ENCODE measurements at regions not wholly inside any gene's neighbourhood (a gene's known extent, or its start where the extent isn't known, plus 50 kb on each side); places are given as distances from the start of the nearest gene placed in this dataset.
A peak's percentile ranks its signal among the peaks of the same experiment; 100 is the strongest.

DNA sequence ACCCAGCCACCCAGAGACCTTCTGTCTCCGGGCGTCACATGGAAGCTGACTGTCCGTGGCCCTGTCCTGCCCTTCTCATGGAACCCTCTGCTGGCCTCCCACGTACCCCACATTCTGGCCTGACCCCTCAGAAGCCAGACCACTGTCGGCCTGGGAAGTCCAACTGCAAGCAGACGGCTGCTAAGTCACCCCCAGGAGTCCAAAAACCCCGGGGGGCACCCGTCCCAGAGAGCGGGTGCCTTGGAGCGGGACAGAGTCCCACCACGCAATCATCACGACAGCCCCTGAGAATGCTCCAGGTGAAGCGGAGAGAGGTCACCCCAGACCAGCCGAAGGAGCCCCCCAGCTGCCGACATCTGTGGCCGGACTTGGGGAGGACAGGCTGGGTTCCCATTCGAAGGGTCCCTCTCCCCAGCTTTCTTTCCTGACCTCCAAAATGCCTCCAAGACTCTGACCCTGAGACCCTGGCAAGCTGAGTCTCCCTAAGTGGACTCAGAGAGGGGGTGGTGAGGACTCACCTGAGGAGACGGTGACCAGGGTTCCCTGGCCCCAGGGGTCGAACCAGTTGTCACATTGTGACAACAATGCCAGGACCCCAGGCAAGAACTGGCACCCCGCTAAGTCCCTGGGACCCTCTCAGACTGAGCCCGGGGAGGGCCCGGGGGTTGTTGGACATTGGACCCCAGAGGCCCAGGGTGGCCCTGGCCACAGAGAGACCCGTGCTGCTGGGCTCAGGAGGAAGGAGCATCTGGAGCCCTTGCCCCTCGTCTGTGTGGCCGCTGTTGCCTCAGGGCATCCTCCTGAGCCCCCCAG, 337.1 kb downstream of the TMEM121 start:
- no peaks in the 10 kb centered on the region for H3K36me3 ChIP-seq
- DNase-seq = peak; percentile 5 to 6
- H3K4me3 ChIP-seq = no peak overlapping the region
- no peaks in the 10 kb centered on the region for H3K4me1 ChIP-seq
- TF ChIP-seq POLR2A (IDR thresholded peaks at IDR 0.05) = no peak
- TF ChIP-seq, protein P1, sequence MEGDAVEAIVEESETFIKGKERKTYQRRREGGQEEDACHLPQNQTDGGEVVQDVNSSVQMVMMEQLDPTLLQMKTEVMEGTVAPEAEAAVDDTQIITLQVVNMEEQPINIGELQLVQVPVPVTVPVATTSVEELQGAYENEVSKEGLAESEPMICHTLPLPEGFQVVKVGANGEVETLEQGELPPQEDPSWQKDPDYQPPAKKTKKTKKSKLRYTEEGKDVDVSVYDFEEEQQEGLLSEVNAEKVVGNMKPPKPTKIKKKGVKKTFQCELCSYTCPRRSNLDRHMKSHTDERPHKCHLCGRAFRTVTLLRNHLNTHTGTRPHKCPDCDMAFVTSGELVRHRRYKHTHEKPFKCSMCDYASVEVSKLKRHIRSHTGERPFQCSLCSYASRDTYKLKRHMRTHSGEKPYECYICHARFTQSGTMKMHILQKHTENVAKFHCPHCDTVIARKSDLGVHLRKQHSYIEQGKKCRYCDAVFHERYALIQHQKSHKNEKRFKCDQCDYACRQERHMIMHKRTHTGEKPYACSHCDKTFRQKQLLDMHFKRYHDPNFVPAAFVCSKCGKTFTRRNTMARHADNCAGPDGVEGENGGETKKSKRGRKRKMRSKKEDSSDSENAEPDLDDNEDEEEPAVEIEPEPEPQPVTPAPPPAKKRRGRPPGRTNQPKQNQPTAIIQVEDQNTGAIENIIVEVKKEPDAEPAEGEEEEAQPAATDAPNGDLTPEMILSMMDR (IDR thresholded peaks at IDR 0.05) = no peak
- no peaks in the 10 kb centered on the region for H3K9me3 ChIP-seq
- no peaks in the 10 kb centered on the region for H3K27me3 ChIP-seq
- no peak overlapping the region for H3K27ac ChIP-seq
- intact Hi-C loops (cut with DNase I; ENCODE audit: low total_unique reads) = no loop called here

DNA sequence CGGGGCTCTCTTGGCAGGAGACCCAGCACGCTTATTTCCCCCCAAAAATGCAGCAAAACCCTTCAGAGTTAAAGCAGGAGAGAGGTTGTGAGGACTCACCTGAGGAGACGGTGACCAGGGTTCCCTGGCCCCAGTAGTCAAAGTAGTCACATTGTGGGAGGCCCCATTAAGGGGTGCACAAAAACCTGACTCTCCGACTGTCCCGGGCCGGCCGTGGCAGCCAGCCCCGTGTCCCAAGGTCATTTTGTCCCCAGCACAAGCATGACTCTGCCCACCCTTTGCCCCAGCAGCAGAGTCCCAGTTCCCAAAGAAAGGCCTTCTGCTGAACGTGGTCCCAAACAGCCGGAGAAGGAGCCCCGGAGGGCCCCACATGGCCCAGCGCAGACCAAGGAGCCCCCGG, 337.7 kb downstream of the TMEM121 start:
- no peaks in the 10 kb centered on the region for H3K9me3 ChIP-seq
- H3K4me1 ChIP-seq = no peaks in the 10 kb centered on the region
- TF ChIP-seq, protein P1 (IDR thresholded peaks at IDR 0.05) = no peak
- no peak for TF ChIP-seq POLR2A (IDR thresholded peaks at IDR 0.05)
- intact Hi-C loops (cut with DNase I; ENCODE audit: low total_unique reads) = no loop called here
- no peaks in the 10 kb centered on the region for H3K36me3 ChIP-seq
- H3K27ac ChIP-seq = no peak overlapping the region
- H3K4me3 ChIP-seq = no peak overlapping the region
- DNase-seq = peak; percentile 2
- H3K27me3 ChIP-seq = no peaks in the 10 kb centered on the region

DNA sequence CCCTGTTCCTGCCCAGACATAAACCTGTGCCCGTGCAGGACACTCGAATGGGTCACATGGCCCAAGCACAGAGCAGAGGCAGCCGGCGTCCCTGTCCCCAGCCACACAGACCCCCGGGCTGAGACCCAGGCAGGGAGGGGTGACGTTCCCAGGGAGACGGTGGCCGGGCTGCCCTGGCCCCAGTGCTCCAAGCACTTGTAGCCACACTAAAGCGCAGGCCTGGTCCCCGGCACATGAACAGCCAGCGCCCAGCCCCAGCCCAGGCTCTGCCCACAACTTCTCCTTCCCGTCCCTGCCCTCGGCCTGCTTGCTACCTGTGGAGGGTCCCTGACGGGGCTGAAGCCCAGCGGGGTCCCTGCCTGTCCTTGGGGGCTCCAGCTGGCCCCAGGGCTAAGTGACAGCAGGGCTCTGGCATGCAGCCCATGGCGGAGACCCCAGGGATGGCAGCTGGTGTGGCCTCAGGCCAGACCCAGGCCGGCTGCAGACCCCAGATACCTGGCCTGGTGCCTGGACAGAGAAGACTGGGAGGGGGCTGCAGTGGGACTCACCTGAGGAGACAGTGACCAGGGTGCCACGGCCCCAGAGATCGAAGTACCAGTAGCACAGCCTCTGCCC, 338.4 kb downstream of the TMEM121 start:
- peak; percentile 7 to 12 for DNase-seq
- H3K9me3 ChIP-seq = no peaks in the 10 kb centered on the region
- H3K4me1 ChIP-seq = no peaks in the 10 kb centered on the region
- no peak overlapping the region for H3K4me3 ChIP-seq
- no peak overlapping the region for H3K27ac ChIP-seq
- no peaks in the 10 kb centered on the region for H3K27me3 ChIP-seq
- H3K36me3 ChIP-seq = no peaks in the 10 kb centered on the region
- intact Hi-C loops (cut with DNase I; ENCODE audit: low total_unique reads) = no loop called here
- TF ChIP-seq, protein P1 (IDR thresholded peaks at IDR 0.05) = no peak
- TF ChIP-seq POLR2A (IDR thresholded peaks at IDR 0.05) = no peak

DNA sequence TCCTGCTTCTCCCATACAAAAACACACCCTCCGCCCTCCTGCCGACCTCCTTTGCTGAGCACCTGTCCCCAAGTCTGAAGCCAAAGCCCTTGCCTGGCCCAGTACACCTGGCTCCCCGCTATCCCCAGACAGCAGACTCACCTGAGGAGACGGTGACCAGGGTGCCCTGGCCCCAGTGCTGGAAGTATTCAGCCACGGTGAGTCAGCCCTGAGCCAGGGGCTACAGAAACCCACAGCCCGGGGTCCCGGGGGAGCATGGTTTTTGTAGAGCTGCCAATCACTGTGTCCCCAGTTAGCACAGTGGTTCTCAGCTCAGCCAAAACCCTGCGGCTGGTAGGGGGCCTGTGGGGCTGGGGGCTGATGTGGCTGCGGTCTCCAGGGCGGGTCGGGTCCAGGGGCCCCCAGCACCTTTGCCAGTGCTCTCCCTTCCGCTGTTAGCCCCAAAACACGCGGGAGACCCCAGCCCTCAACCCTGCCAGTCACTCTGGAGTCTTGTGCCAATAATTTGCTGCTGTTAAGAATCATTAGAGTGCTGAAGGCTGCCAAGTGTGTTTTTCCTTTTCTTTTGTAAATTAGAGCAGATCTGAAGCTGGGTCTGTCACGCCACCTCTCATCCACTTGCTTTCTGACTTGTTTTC, 339.0 kb downstream of the TMEM121 start:
- TF ChIP-seq POLR2A (IDR thresholded peaks at IDR 0.05) = no peak
- H3K4me1 ChIP-seq = no peaks in the 10 kb centered on the region
- no peaks in the 10 kb centered on the region for H3K36me3 ChIP-seq
- no peak overlapping the region for H3K4me3 ChIP-seq
- H3K27ac ChIP-seq = no peak overlapping the region
- peak in 1 of 2 donors; percentile 10 for DNase-seq
- intact Hi-C loops (cut with DNase I; ENCODE audit: low total_unique reads) = no loop called here
- no peaks in the 10 kb centered on the region for H3K27me3 ChIP-seq
- H3K9me3 ChIP-seq = no peaks in the 10 kb centered on the region

DNA sequence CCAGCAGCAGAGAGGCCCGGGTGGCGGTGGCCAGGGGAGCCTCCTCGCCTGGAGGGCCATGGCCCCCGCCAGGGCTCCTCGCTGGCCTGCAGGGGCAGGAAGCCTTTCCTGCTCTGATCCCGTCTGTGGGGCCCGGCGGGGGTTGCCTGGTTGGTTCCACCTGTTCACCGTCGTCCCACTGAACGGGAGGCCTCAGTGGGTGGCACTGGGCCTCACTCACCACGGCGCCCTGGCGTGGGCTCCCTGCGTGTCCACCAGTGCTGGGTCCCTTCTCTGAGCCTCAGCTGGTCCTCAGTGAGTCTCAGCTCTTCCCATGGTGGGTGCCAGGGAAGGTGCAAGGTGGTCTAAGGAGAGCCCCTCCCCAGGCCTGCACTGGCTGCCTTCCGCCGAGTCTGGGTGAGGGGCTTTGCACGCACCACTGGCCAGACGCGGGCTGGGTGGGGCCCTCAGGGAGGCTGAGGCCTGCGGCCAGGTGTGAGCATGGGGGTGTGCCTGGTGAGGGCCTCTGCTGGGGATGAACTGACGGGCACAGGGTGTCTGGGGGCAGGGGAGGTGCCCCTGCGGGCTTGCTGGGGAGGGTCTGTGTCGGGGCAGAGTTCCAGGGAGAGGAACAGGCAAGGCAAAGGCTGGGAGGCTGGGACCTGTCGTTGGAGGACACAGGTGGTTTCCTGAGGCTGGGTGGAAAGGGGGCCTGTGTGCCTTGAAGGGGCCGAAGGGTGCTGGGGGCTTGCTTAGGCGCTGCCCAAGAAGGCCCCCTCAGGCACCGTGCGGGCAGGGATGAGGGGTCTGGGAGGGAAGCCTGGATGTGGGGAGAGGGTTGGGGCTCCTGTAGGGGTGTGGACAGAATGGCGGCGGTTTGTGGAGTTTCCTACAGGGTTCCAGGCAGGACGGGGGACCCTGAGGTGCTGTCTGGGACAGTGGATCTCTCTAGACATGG, 339.8 kb downstream of the TMEM121 start:
- no peaks in the 10 kb centered on the region for H3K36me3 ChIP-seq
- no peak for TF ChIP-seq POLR2A (IDR thresholded peaks at IDR 0.05)
- TF ChIP-seq, protein P1 (IDR thresholded peaks at IDR 0.05) = no peak
- H3K27me3 ChIP-seq = no peaks in the 10 kb centered on the region
- no peaks in the 10 kb centered on the region for H3K4me1 ChIP-seq
- no peak overlapping the region for H3K27ac ChIP-seq
- intact Hi-C loops (cut with DNase I; ENCODE audit: low total_unique reads) = no loop called here
- H3K4me3 ChIP-seq = no peak overlapping the region
- no peaks in the 10 kb centered on the region for H3K9me3 ChIP-seq
- DNase-seq = peak; percentile 5 to 10
